Dermis blood vessel endothelial cell (primary cell): ENCODE measurements at regions not wholly inside any gene's neighbourhood (a gene's known extent, or its start where the extent isn't known, plus 50 kb on each side); places are given as distances from the start of the nearest gene placed in this dataset.

Source experiments
- DNase-seq: peaks from one replicate; pipeline ENCODE4 v3.0.0; 2010

DNA sequence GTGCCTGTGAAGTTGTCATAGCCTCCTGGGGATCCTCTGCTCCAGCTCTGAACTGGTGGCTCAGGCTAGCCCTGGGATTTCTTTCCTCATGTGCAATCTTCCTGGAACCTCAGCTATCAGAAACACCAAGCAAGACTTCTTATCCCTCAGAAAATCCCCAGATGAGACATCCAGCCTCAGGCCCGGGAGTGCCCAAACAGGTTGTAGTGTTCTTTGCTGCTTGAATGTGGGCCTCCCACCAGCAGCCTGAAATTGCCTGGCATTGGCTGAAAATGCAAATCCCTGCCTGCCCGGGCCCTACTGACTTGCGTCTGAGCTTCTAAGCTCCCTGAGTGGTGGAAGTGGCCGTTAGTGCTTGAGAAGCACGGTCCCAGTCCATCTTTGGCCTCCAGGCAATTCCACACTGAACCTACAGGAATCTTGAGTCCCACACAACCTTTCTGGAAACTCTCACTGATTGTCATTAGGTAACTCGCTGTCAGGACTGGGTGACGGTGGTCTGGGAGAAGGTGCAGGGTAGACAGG lies 146.8 kb downstream of the ZBTB18 start:
- DNase-seq: no peak

DNA sequence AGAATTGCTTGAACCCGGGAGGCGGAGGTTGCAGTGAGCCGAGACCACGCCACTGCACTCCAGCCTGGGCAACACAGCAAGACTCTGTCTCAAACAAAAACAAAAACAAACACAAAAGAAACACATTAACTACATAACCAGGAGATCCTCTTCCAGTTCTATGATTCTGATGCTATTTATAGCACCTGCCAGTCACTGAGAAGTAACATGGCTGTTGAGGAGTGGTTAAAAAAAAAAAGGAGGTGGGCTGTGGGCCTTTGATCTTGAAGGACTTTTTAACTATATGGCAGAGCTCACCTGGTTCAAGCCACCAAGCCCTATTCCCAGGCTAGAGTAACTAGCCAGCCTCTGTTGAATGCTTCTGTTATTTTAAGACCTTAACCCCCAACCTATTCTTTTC lies 148.8 kb downstream of the ZBTB18 start:
- DNase-seq: no peak

DNA sequence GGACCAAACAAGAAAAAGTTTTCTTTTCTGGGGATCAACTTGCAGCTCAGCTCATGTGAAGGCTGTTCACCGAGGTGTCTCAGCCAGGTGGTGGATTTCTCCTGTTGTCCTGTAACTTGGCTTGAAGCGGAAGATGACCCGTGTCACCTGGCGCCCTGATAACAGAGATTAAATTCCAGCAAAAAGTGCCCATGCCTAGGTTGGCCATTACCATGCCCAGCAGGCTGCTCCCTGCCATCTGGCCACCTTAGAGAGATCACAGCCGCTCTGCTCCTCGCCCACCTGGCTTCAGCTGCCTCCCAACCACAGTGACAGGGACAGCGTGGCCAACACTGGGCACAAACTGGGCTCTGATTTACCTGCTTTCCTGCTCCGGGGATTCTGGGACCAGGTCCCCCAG lies 149.5 kb downstream of the ZBTB18 start:
- no peak for DNase-seq

DNA sequence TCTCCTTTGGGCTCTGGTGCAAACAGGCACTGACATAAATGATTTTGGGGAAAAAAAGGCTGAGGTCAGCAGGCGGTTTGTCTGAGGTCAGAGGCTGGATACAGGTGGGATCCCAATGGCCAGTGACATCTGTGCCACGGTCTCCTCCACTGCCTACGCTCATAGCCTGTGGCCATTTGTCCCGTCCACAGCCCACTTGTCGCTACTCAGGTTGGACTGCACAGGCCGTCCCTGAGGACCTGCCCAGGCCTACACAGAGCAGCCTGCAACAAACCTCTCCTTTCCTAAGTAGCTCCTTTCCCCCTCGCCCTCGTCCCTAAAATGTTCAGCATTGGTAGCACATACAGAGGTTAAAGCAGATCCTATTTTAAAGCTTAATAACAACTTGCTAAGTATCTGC lies 150.7 kb downstream of the ZBTB18 start:
- DNase-seq: no peak

- DNase-seq: no peak
These were observed 152.9 kb downstream of the ZBTB18 start for GRCh38 chr1:244204004-244204403.

DNA sequence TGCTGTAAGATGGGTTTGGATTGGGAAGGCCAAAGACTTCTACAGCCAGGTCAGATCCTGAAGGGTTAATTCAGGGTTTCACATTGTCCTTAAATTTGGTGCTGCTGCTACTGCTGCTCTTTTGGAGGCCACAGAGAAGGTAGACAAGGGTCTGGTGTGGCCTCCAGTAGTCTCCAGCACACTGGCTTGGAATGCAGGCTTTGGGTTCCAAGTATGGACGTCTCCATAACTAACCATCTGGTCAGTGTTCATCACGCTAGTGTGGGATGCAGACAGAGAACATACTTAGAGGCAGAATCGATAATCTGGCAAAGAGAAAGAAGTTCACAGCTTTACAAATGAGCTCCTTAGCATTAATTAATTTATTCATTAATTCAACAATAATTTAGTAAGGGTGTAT lies 154.1 kb downstream of the ZBTB18 start:
- DNase-seq: no peak

- no peak for DNase-seq
These were observed 154.8 kb downstream of the ZBTB18 start for GRCh38 chr1:244205906-244206305.

- DNase-seq: peak; percentile 71
These were observed 156.2 kb downstream of the ZBTB18 start for GRCh38 chr1:244207042-244207934.

DNA sequence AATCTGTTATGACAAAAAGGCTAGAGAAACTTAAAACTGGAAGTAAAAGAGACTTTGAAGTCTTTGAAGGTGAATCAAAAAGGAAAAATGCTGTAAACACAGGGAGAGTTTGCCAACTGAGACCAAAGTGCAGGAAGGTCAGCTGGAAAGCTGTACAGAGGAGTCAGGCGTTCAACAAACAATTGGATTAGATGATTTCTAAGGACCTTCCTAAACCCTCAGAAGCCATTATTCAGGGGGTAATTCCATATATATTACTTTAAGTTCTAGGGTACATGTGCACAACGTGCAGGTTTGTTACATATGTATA lies 156.8 kb downstream of the ZBTB18 start:
- peak; percentile 56 for DNase-seq

DNA sequence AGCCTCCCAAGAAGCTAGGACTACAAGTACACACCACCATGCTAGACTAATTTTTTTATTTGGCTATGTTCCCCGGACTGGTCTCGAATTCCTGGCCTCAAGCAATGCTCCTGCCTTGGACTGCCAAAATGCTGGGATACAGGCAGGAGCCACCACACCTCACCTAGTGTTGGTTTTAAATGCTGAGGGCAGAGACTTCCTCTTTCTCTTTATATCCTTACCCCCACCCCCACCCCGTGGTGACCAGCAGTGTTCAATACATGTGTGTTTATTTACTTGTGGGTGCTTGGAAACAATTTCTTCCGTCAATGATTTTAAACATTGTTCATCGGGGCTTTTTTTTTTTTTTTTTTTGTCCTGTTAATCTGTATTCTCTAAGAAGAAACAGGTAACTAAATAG lies 158.9 kb downstream of the ZBTB18 start:
- DNase-seq: peak; percentile 35

DNA sequence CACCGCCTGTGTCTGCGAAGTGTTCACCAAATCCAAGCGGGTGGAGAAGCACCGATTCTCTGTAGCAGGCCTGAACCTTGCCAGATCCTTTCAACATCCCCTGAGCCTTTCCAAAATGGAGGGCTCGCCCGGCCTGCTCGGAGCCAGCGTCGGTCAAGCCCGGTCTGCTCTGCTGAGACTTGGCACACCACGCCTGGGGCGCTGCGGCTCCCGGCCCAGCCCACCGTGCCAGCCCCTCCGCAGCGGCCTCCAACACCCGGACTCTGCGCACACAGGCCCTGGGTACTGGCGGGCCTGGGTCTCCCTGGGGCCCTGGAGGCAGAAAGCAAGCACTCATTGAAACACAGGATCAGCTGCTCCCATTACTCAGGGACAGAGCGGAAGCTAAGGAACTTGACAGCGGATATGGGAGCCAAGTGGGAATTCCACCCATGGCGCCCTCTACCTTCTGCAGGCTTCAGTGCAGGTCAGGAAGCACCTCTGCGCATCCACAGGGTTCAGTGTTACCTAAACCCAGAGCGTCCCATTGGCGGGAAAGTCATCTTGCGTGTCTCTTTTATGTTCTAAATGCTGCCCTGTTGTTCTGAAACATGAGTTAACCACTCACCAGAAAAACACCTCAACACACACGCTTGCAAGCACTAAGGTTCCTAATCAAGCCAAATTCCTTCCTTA lies 159.9 kb downstream of the ZBTB18 start:
- no peak for DNase-seq

DNA sequence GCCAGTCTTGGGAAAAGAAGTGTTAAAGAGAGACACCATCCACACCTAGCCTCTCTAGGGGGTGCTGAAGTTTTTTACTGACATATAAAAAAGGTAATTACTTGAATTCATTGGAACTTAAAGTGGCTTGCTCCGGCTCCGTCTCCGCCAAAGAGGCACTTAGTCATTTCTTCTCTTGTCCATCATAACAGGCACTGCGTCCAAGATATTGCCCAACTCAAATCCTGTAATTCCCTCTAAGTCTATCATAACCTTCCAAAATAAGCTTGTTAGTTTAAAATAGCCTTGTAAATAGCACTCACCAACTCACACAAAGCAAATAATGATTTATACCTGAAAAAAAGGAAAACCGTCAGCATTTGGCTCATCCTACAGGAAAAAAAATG lies 160.5 kb downstream of the ZBTB18 start:
- no peak for DNase-seq

DNA sequence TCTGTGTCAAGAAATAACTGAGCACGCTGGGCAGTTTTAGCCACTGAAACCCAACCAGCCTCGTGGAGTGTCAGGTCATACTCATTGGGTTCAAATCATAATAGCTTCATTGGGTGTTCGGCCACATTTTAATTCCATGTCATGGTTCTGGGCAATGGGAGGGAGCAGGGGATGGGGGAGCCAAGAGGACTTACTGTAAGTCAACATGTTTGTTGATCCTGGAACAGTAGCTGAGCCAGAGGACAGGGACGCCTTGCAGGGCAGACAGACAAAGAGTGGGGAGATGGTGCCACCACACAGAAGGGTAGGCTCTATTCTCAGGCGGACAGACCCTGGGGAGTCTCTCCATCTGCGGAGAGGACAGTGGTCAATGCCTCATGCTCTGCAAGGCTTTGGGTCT lies 161.1 kb downstream of the ZBTB18 start:
- no peak for DNase-seq

- no peak for DNase-seq
These were observed 161.9 kb downstream of the ZBTB18 start for GRCh38 chr1:244212797-244213475.

DNA sequence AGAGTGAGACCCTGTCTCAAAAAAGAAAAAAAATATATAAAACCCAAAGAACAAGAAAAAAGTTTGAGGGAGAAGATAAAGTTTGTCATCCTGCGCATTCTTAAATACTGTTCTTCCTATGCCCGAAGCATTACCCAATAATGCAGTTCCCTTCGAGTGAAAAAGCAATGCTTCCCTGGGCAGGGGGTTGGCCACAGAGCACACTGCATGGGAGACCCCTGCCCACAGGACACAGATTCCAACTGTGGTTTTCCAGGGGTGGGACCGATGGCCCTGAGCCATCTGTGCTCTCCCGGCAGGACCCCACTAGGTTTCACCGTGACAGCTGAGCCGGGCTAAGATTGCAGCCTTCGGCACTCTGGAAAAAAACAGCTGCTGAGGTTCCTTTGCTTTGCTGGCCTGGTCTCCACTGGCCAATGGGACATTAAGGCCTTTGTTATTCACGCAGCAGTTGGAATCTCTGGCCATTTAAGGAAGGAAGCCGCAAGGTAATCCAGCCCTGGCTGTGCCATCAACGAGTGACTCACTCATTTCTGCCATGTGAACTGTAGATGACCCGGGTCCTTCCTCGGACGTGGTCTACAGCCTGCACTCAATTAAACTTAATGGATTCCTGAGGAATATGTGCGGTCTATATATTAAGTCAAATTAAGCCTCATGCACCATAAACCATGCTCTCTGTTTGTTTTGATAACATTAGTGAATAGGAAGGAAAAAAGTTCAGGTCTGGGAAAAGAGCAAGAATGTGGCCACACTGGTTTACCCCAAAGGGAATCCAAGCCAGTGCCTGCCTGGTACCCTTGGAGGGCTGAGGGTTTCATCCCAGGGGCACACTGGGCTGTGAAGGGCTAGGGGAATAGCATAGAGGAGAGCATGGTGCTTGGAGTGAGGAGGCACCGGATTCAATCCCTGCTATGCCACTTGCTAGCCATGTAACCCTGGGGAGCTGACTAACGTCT lies 163.2 kb downstream of the ZBTB18 start:
- DNase-seq: peak; percentile 99

GRCh38 chr1:244216836-244217235 lies 165.8 kb downstream of the ZBTB18 start:
- DNase-seq: no peak

- no peak for DNase-seq
These were observed 166.6 kb downstream of the ZBTB18 start for GRCh38 chr1:244217711-244218110.

DNA sequence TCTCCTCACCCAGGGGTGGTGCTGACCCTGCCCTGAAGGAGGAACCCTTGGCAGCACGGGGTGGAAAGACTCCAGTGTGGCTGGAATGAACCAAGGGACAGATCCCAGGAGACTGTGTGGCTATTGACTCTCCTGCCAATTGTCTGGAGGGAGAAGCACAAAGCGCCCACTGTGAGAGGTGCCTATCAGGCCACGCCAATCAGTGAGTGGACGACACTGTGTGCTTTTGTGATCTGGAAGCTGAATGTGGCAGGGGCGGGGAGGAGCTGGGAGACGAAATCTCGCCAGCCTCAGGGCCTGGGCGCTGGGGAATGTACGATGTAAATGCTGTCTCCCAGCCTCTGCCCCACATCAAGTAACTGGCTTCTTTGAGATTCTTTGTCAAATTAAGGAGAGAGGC lies 167.1 kb downstream of the ZBTB18 start:
- no peak for DNase-seq

- no peak for DNase-seq
These were observed 168.1 kb downstream of the ZBTB18 start for GRCh38 chr1:244219149-244219548.

DNA sequence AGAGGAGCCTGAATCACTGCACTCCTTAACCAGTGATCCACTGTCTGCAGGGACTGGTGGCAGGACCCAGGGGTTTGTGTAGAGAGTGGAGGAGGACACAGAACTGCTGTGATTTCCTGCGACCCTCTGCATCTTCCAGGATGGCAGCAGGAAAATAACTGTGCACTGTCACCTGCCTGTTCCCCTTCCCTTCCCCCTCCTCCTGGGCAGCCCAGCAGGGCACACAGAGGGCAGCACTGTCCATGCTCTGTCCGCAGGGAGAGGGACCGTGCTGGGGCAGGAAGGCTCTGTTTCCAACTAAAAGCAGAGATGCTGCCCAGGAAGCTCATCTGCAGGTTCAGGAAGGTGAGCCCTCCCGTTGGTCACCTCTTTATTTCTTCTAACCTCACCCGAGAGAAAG lies 168.7 kb downstream of the ZBTB18 start:
- DNase-seq: no peak

DNA sequence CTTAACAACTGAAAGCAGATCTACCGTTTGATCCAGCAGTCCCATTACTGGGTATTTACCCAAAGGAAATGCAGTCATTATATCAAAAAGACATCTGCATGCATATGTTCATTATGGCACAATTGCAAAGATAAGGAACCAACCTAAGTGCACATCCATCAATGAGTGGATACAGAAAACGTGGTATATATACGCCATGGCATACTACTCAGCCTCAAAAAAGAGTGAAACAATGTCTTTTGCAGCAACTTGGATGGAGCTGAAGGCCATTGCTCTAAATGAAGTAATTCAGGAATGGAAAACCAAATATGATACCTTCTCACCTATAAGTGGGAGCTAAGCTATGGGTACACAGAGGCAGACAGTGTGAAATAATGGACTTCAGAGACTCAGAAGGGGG lies 169.3 kb downstream of the ZBTB18 start:
- no peak for DNase-seq

DNA sequence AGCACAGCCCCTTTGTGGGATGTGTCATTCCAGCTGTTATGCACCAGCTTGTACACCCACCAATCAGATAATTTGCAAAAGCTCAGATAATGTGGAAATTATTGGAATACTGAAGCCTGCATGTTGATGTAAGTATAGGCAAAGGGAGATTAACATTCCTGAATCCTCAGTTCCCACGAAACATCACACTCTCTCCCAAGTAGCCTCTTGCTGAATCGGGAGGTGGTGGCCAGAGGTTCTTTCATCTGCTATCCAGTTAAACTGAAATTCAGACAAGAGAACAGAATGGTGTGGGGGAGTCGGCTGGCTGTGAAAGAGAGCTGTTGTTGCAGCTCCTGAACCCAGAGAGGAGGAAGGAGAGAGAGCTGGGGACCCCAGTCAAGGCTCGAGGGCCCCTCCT lies 170.9 kb downstream of the ZBTB18 start:
- DNase-seq: no peak
